ENCODE measurements at regions not wholly inside any gene's neighbourhood (a gene's known extent, or its start where the extent isn't known, plus 50 kb on each side); places are given as distances from the start of the nearest gene placed in this dataset.
A peak's percentile ranks its signal among the peaks of the same experiment; 100 is the strongest.

DNA sequence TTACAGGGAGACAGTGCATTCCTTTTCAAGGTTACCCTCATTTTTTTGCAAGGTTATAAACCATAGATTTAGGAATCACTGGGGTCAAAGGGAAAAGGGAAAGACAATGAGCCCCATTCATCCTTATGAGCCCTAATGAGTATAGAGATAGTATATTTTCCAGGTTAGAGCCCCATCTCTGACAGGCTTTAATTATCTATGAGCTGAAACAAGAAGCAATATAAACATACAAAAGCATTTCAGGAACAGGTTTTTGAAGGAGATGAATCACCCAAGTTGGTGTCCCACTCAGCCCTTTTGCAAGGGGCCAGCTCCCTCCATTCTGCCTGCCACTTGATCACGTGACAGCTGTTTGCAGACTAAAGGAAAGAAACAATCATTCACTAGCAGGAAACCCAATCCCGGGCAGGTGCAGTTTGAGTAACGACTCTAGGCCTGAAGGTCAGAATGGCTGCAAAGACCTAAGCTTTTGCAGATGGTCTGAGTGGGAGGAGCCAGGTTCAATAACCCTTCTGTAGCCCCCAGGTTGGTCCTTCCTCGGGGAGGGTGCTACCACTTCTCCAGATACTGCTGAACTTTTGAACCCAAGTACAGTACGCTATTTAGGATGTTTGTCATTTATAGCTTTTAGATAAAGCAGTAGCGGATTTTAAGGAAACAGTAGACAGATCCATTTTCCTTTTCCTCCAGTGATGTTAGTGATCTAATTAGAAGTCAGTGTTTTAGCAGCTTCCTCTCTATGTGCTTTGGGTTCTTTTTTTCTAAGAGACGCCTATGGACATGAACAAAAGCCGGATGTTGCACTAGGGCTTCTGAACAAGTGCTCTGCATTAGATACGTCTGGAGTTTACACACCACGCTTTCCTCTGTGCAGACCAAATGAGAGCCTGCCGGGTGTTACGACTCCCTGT, 253.2 kb downstream of the SOX4 start:
- peaks cover 7 to 26% (median 21%) of the 10 kb centered on the region in 3 experiments; a peak in 6 of 7 replicates for H3K36me3 Mint-ChIP-seq (ENCODE audit: insufficient read depth in 1 of 3, low read depth in 3 of 3)
- no peak overlapping the region for H3K4me2 ChIP-seq (ENCODE audit: insufficient read depth, insufficient read length, low read length)
- H2BK12ac ChIP-seq (ENCODE audit: insufficient read length, low read depth, low read length), result no peak overlapping the region
- DNase-seq, result peak; percentile 51
- no peak overlapping the region for H2AFZ ChIP-seq (ENCODE audit: low read length)
- no peak overlapping the region for H3K27ac ChIP-seq (ENCODE audit: insufficient read length, low read depth, low read length)
- WGBS (ENCODE audit: extremely low coverage, insufficient read length, low lambda C conversion rate), result no CpG with 5 or more reads among the region's 12 CpGs
- H2BK120ac ChIP-seq (ENCODE audit: low read depth, low read length, poor library complexity, severe bottlenecking), result no peak overlapping the region
- H3K4me3 Mint-ChIP-seq, result no peak overlapping the region
- no peak overlapping the region for H3K23ac ChIP-seq (ENCODE audit: insufficient read length, low read depth, low read length)
- H3K27me3 ChIP-seq (ENCODE audit: insufficient read depth, low read length), result no peaks in the 10 kb centered on the region
- H2AK5ac ChIP-seq (ENCODE audit: insufficient read length, low read length), result no peak overlapping the region
- no peak overlapping the region for H2BK15ac ChIP-seq (ENCODE audit: low read depth, low read length)
- TF ChIP-seq, protein P1, sequence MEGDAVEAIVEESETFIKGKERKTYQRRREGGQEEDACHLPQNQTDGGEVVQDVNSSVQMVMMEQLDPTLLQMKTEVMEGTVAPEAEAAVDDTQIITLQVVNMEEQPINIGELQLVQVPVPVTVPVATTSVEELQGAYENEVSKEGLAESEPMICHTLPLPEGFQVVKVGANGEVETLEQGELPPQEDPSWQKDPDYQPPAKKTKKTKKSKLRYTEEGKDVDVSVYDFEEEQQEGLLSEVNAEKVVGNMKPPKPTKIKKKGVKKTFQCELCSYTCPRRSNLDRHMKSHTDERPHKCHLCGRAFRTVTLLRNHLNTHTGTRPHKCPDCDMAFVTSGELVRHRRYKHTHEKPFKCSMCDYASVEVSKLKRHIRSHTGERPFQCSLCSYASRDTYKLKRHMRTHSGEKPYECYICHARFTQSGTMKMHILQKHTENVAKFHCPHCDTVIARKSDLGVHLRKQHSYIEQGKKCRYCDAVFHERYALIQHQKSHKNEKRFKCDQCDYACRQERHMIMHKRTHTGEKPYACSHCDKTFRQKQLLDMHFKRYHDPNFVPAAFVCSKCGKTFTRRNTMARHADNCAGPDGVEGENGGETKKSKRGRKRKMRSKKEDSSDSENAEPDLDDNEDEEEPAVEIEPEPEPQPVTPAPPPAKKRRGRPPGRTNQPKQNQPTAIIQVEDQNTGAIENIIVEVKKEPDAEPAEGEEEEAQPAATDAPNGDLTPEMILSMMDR (conservative IDR thresholded peaks at IDR 0.05), result no peak
- H3K79me1 ChIP-seq (ENCODE audit: insufficient read depth, low read depth, low read length, poor library complexity, severe bottlenecking), result no peaks in the 10 kb centered on the region
- no peak overlapping the region for H3K14ac ChIP-seq (ENCODE audit: insufficient read depth, low read length)
- peaks cover 7% of the 10 kb centered on the region; the same call in 1 of the 2 replicates for H3K4me1 ChIP-seq (ENCODE audit: insufficient read depth, low read length)
- peaks cover 60 to 63% of the 10 kb centered on the region in 2 experiments for H3K4me1 Mint-ChIP-seq
- H3K23me2 ChIP-seq (ENCODE audit: insufficient read length, low read depth, low read length, poor library complexity, severe bottlenecking), result no peaks in the 10 kb centered on the region
- no peak overlapping the region for H3K56ac ChIP-seq (ENCODE audit: insufficient read length, low read depth, low read length)
- no peak overlapping the region for H4K8ac ChIP-seq (replicated peaks; ENCODE audit: insufficient read length, low read depth, low read length)
- no peak overlapping the region for H2BK20ac ChIP-seq (ENCODE audit: low read depth, low read length, poor library complexity, severe bottlenecking)
- no peaks in the 10 kb centered on the region for H3K27me3 Mint-ChIP-seq (ENCODE audit: low read depth)
- no peak overlapping the region for H4K5ac ChIP-seq (ENCODE audit: insufficient read length, low read depth, low read length)
- H3T11ph ChIP-seq (ENCODE audit: low read length), result no peak overlapping the region
- peaks cover 7% of the 10 kb centered on the region; the same call in 1 of the 2 replicates for H3K79me2 ChIP-seq (ENCODE audit: insufficient read depth, low read length)
- H4K91ac ChIP-seq (ENCODE audit: insufficient read length, low read depth, low read length), result no peak overlapping the region
- H3K9me3 Mint-ChIP-seq, result no peaks in the 10 kb centered on the region
- H2BK5ac ChIP-seq (ENCODE audit: insufficient read length, low read length), result no peak overlapping the region
- no peaks in the 10 kb centered on the region for H3K9me3 ChIP-seq (ENCODE audit: control insufficient read depth, low read depth, low read length)
- no peak overlapping the region for H3K18ac ChIP-seq (ENCODE audit: insufficient read length, low read depth, low read length)
- peak overlapping the region; percentile 20 to 44 (median 31); a peak in 2 of 7 replicates for H3K27ac Mint-ChIP-seq
- no peak overlapping the region for H3K4ac ChIP-seq (ENCODE audit: low read depth, low read length)
- H3K9ac ChIP-seq (ENCODE audit: extremely low read depth, insufficient read length, low read length), result no peak overlapping the region
- H4K20me1 ChIP-seq (ENCODE audit: control insufficient read depth, insufficient read depth, insufficient read length), result no peaks in the 10 kb centered on the region
